K562 (cell line): ENCODE measurements at regions not wholly inside any gene's neighbourhood (a gene's known extent, or its start where the extent isn't known, plus 50 kb on each side); places are given as distances from the start of the nearest gene placed in this dataset.

ENCODE experiments used
- RBBP5 ChIP-seq: fragments of 200-600 bp; sonication (generic); IDR thresholded peaks from 2 replicates; pipeline ENCODE4 v1.6.1; 2012; ENCODE audit warnings: borderline replicate concordance, mild to moderate bottlenecking, low read length, control low read depth, inconsistent platforms; ENCODE audit not compliant: insufficient read depth, poor library complexity, severe bottlenecking
- TF ChIP-seq, protein P1 (sequence below): fragments of 200-600 bp; sonication (generic); IDR thresholded peaks from one replicate; pipeline ENCODE4 v1.6.1; 2012; ENCODE audit warnings: mild to moderate bottlenecking, low read depth, low read length, inconsistent platforms

DNA sequence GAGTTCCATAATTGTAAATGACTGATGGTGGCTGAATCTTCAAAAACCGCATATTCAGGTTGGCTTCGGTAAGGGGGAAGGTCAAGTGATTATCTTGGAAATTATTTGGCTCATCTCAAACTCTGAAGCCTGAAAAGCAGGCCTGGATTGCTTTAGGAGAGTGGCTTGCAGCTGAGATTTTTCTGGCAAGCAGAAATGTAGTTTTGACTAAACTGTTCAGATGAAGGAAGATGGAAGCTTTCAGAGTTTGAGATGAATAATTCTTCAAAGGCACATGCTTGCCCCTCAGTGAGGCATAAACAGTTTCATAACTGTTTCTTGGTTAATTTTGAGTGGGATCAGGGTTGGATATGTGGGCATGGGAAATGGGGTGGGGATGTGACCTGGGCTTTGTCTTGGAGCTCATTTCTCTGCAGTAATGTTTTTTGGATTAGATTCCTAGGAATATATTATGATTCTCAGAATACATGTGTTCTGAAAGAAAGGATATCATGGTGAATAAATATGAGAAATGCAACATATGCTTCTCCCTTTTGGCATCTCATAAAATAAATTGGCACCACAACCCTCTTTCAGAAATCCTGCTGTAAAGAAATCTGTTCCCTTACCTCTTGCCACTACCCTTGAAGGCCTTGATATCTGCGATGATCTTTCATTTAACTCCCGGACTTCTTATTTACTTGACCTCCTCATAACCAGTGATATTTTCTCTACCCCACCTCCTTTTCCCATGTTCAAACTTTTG is 469.2 kb downstream of the ADRA2A start (continued):
- TF ChIP-seq, protein P1, sequence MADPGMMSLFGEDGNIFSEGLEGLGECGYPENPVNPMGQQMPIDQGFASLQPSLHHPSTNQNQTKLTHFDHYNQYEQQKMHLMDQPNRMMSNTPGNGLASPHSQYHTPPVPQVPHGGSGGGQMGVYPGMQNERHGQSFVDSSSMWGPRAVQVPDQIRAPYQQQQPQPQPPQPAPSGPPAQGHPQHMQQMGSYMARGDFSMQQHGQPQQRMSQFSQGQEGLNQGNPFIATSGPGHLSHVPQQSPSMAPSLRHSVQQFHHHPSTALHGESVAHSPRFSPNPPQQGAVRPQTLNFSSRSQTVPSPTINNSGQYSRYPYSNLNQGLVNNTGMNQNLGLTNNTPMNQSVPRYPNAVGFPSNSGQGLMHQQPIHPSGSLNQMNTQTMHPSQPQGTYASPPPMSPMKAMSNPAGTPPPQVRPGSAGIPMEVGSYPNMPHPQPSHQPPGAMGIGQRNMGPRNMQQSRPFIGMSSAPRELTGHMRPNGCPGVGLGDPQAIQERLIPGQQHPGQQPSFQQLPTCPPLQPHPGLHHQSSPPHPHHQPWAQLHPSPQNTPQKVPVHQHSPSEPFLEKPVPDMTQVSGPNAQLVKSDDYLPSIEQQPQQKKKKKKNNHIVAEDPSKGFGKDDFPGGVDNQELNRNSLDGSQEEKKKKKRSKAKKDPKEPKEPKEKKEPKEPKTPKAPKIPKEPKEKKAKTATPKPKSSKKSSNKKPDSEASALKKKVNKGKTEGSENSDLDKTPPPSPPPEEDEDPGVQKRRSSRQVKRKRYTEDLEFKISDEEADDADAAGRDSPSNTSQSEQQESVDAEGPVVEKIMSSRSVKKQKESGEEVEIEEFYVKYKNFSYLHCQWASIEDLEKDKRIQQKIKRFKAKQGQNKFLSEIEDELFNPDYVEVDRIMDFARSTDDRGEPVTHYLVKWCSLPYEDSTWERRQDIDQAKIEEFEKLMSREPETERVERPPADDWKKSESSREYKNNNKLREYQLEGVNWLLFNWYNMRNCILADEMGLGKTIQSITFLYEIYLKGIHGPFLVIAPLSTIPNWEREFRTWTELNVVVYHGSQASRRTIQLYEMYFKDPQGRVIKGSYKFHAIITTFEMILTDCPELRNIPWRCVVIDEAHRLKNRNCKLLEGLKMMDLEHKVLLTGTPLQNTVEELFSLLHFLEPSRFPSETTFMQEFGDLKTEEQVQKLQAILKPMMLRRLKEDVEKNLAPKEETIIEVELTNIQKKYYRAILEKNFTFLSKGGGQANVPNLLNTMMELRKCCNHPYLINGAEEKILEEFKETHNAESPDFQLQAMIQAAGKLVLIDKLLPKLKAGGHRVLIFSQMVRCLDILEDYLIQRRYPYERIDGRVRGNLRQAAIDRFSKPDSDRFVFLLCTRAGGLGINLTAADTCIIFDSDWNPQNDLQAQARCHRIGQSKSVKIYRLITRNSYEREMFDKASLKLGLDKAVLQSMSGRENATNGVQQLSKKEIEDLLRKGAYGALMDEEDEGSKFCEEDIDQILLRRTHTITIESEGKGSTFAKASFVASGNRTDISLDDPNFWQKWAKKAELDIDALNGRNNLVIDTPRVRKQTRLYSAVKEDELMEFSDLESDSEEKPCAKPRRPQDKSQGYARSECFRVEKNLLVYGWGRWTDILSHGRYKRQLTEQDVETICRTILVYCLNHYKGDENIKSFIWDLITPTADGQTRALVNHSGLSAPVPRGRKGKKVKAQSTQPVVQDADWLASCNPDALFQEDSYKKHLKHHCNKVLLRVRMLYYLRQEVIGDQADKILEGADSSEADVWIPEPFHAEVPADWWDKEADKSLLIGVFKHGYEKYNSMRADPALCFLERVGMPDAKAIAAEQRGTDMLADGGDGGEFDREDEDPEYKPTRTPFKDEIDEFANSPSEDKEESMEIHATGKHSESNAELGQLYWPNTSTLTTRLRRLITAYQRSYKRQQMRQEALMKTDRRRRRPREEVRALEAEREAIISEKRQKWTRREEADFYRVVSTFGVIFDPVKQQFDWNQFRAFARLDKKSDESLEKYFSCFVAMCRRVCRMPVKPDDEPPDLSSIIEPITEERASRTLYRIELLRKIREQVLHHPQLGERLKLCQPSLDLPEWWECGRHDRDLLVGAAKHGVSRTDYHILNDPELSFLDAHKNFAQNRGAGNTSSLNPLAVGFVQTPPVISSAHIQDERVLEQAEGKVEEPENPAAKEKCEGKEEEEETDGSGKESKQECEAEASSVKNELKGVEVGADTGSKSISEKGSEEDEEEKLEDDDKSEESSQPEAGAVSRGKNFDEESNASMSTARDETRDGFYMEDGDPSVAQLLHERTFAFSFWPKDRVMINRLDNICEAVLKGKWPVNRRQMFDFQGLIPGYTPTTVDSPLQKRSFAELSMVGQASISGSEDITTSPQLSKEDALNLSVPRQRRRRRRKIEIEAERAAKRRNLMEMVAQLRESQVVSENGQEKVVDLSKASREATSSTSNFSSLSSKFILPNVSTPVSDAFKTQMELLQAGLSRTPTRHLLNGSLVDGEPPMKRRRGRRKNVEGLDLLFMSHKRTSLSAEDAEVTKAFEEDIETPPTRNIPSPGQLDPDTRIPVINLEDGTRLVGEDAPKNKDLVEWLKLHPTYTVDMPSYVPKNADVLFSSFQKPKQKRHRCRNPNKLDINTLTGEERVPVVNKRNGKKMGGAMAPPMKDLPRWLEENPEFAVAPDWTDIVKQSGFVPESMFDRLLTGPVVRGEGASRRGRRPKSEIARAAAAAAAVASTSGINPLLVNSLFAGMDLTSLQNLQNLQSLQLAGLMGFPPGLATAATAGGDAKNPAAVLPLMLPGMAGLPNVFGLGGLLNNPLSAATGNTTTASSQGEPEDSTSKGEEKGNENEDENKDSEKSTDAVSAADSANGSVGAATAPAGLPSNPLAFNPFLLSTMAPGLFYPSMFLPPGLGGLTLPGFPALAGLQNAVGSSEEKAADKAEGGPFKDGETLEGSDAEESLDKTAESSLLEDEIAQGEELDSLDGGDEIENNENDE, result no peak
- TF ChIP-seq RBBP5, result no peak
